ENCODE measurements at regions not wholly inside any gene's neighbourhood (a gene's known extent, or its start where the extent isn't known, plus 50 kb on each side); places are given as distances from the start of the nearest gene placed in this dataset.
"Not testable (repeated sequence)": the region's sequence is repeated elsewhere in the genome, so short reads cannot be mapped to it uniquely, and the experiment has no call there.

DNA sequence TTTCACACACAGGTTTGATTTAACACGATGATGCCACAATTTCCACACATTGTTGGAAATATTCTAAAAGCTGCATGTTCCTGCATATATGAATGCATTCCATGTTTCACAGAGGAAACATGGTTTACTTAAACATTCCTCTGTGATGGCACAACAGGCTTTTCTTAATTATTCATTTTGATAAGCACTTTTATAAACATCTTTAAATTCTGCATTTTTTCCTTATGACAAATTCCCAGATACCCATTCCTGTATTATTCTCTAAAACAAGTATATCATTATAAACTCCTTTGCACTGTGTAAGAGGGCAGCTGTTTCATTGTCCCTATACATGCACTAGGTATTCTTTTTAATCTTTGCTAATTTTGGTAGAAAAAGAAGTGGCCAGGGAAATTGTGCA is 532.3 kb downstream of the SOX6 start:
- no peak for DNase-seq

DNA sequence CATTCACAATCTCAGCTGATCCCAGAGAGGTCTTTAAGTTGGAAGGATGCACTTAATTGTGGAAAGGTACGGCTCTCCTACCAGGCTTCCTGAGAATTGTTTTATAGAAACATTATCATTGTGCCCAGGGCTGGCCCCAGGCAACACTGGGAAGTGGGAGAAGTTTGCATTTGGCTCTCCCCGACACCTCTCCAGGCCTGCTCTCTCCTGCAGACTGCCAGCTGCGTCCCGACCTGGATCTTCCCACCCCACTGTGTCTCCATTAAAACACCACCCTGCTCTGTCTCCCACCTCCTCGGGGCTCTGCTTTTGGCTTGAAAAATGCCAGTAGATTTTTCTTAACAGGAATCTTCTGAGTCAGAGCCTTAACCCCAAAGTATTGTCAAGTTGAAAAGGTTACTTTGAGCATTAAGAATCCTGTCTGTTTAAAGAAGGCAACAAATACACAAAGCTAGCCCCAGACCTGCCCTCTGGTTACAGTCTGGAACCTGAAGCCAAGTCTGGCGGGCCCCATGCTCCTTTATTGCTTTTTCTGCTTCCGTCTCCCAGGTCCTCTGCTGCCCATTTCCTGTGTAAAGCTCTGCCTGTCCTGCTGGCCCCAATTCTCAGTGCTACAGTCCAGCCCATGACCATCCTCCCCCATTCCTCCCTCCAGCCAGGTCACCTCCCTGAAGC is 530.2 kb downstream of the SOX6 start:
- DNase-seq: no peak

DNA sequence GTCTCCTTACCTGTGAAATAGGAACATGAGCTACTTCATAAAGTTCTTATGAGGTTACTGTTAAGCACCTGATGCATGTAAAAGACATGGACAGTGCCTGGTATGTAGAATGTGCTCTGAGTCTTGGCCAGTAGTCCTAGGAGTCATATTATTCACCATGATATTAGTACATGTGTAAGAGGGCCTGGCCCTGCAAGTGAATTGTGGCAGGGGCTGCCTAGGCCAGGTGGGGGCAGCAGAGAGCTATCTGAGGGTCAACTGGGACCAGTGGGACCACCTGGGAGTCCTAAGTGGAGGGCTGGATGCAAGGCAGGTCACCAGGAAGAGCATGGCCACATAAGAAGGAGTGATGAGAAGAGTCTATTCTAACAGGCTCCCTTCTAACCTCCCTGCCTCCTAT is 529.5 kb downstream of the SOX6 start:
- no peak for DNase-seq

DNA sequence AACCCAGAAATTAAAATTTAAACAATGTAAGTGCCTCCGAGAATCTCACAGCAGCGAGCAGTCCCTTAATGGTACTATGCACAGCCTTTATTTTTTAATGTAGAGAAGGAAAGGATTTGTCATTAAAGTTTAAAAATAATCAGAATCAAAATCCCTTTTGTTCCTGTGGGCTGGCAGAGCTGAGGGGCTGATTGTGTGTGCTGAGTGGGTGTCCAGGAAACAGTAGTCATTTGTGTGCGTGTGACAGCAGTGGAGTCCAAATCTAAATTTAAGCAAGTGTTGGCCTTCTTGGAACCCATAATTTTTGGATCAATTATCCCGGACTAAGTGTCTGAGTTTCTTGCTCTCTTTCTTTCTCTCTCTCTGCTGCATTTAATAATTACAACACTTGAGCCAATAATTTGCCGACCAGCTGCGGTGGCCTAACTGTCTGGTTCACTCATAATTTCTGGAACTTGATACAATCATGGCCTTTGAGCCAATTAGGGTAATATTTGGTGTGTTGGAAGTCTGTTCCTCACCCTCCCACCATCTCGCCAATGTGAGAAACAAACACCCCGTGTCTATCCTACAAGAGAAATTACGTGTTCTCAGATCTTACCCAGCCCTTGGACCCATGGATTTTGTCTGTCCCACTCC is 528.0 kb downstream of the SOX6 start:
- no peak for DNase-seq

DNA sequence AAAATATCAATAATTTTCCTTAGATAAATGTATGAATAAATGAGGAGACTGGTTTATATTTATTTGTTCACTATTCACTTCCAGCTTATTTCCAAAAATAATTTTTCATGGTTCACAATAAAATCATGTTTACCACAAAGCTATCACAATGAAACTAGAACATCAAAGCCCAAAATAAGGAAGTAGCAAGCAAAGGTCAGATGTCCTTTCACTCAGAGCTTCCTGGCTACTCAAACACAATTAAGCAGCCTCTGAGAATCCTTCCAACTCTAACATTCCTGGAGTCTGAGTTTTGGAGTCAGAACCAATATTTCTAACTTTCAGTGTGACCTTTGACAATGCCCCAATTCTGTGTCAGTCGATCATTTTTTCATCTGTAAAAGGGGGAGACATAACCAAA is 527.0 kb downstream of the SOX6 start:
- DNase-seq: no peak

DNA sequence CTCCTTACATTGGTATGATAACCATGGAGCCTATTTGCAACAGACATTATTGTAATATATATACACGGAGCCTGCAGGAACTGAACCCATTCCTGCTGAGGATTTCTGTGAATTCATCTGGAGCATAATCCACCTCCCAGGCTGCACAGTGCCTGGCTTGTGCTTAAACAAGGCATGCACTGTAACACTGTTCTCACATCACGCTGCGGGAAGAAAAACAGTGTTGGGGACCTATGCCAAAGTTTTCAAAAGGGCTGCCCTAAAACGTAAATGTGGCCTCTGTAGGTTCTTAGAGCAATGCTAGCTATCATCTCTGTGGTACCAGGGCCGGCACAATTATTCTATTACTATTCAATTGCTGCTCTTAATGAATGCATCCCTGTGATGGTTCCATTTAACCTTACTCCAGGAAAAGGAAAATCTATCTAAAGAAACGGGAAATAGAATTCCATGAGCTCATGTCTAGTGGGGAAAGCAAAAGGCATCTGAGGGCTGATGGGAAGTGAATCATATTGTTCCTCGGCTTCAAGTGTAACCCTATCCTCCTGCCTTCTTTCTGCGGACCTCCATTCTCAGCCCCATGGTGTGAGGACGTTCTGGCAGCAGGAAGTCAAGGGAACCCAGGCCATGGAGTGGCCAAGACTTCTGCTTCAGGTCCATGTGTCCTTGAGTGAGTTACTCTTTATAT is 525.5 kb downstream of the SOX6 start:
- no peak for DNase-seq

DNA sequence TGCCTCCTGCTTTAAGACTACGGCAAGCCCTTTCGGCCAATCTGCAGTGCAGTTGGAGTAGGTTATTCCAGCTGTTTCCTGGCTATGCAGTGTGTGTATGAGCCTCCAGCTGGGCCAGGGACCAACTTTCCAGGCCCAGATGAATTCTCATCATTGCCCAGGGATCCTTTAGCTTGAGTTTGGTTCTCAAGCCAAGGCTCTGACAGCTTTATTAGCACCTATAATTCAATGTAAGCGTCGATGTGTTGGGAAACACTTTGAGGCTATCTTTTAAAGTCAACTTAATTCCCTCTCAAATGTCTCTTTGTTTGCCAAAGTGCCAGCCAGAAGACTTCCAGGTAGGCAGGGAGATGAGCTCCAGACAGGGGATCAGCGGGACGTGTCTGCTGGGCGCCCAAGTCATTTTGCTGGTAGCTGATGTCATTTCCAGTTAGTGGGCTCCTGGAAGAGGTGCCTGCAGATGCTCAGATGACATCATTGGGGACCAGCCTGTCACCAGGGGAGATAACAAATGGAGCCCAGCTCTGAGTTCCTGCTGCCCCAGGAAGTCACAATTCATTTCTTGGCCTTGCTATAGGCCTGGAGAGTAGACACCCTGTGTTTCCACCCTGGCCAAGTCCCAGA is 520.4 kb downstream of the SOX6 start:
- DNase-seq: no peak

DNA sequence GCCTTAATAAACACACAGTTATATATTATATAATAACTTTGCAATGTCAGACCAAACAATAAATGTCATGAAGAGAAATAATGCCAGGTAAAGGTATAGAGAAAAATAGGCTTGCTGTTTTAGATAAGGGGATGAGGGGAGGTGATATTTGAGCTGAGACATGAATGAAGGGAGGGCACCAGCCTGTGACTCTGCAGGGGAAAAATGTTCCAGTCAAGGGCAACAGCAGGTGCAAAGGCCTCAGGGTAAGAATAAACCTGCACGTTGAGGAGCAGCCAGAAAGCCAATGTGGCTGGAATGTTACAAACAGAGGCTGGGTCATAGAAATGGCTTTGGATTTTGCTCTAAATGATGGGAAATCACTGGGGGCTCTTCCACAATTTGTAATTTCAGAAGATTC is 519.6 kb downstream of the SOX6 start:
- no peak for DNase-seq

DNA sequence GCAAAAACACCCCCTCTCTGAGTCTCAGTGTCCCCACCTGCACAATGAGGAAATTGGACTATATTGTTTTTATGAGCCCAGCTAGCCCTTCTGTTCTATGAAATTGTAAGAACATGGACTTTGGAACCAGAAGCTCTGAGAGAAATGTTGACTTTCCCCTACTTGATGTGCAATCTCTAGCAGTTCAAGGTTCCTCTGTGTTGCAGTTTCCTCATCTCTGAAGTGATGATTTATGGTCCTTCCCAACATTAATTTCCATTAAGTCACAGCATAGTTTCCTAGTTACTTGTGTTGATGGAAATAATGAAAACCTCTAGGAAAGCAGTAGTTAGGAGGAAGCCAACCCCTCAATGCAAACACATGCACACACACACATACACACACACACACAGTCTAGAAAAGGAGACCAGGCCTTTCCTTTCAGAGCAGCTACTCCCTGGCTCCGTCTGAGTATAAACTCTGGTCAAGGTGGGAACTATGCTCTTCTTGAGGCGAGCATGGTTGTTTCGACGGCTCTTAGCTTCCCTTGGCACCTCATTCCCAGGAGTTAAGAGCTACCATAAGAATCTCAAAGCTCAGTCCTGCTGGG is 518.4 kb downstream of the SOX6 start:
- DNase-seq: no peak

DNA sequence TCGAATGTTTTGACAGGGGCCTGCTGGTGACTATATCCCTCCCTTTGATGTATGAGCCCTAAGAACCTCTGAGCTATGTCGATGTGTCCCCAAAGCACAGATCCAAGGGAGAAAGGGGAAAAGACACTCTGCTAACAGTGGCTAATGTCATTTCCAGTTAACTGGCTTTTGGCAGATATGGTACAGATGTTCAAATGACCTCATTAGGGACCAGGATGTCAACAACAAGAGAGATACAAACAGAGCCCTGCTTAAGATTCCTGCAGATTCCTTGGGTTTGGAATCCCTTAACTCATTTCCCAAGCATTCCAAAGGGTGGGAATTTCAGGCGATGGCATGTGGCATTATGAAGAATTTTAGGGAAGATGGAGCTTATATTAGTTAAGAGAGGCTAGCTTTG is 517.3 kb downstream of the SOX6 start:
- DNase-seq: no peak

DNA sequence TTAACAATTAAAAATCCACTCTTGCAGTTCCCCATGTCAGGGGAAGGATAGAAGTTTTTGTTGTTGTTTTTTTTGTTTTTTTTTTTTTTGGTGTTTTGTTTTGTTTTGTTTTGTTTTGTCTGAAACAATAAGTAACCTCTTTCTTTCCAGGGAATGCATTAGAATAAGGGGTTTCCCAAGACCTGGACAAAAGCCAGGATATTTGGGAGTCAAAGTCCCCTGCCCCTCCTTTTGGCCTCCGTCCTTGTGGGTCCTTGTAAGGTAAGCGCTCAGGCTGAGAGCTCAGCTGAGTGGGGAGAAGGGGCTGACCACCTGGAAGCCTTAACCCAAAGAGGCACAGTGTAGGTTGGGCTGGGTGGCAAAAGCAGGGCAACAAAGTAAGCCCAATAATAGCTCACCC is 515.4 kb downstream of the SOX6 start:
- DNase-seq: no peak

DNA sequence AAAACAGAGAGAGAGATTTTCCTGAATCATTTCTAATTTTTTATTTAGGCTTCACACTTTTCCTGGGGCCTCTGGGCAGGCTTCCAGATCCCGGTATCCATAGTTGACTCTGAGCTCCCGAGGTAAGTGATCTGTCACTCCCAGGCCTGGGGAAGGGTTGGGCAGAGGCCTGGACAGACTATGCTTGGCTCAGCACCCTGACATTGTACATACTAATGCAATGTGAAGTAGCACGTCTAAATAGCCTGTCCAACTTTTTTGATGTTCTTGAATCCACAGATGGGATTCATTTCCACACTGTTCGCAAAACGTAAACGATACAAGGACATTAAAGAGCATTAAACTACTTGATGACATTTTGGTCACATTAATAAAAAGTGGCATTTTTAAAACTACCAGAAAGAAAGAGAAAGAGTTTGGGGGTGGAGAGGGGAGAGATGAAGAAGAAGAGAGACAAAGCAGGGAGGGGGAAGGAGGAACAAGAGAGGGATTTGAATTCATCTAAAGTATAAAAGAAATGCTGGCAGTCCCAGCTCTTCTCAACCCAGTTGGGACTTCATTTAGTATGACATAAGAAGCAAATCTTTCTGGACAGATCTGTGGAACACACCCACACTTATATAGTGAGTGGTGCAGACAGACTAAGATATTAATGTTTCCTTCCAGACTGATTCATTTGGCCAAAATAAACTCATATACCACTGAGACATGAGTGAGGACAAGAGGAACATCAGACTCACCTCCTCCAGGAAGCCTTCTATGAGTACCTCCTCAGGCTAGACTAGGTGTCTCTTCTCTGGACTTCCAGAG is 514.2 kb downstream of the SOX6 start:
- no peak for DNase-seq

DNA sequence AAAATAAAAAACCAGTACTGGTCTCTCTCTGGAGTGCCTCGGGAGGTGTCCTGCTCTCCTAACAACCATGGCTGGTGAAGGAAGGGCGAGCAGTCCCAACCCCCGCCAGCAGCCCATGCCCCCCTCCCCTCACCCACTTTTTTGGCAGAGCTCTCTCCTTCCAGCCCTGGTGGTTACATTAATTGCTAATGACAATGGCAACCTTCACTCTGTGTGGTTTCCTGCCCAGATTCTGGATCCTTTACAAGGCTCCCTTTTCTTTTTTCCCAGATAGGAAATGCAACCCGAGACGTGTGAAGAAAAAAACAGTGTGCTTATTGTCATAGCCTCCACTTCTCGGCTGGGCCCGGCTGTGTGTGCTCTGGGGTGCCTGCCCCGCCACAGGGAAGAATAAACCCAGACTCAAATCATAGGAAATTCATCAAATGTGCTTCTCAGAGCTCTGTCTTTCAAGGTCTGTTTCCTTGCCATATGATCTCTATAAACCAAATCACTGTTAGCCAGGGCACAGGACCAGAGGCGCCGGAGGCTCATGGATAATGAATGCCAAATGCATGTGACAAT is 513.0 kb downstream of the SOX6 start:
- DNase-seq: no peak

DNA sequence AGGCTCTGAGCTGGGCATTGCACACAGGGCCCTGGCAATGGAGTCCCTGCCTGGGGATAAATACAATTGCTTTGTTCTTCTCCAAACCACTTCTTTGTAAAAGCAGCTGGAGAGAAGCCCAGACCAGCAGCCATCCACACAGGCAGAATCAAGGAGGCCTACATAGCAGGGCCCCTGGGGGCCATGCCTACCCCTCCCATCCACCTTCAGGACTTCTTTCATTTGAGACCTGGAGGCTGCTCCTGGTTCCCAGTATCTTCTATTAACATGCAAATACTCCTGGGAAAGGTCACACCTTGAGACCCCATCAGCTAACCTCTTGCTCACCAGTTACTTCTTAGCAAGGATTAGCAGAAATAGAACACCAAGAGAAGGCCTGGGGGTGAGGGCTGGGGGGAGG is 511.1 kb downstream of the SOX6 start:
- no peak for DNase-seq

DNA sequence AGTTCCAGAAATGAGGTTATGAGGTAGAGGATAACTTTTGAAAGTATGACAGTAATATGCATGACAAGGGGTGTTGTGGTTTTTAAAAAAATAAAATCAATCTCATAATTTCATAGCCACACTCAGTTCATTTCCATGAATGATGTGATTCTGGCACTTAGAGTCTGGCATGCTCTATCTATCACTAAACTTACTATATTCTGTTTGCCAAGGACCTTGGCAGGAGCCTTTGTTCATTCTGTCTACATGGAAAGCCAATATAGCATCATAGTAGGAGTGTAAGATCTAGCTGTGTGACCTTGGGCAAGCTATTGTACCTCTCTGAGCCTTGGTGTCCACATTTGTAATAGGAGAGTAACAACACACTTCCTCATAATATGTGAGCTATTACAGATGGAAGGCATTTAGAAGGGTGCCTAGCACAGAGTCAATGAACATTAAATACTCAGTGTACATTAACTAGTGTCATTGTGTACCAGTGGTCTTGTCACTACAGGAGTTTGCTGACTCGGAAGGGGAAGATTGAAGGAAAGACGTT is 507.6 kb downstream of the SOX6 start:
- DNase-seq: no peak

DNA sequence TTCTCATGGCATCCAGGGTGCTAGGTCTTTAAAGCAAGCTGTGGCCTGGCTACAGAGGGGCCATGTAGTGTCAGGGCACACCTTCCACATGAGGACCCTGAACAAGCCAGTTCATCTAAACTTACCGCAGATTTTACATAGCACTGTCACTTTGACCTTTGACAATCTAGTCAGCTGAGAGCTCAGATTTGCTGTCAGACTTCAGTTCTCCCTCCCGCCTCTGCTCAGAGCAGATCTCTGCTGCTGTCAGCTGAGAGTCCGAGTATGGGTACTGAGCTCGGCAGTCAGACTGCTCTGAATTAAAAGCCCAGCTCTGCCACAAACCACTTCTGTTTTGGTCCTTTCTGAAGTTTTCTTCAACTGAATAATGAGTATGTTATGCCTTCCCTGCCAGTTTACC is 507.1 kb downstream of the SOX6 start:
- DNase-seq: no peak

DNA sequence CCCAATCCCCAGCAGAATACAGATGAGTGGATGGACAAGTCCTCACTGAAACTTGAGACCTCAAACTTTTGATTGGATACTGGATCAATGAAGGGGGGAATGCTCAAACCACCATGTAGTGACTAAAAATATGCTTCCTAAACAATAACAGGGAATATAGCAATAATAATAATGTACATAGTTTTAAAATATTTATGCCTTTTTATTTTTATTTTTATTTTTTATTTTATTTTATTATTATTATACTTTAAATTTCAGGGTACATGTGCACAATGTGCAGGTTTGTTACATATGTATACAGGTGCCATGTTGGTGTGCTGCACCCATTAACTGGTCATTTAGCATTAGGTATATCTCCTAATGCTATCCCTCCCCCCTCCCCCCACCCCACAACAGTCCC is 506.0 kb downstream of the SOX6 start:
- not testable (repeated sequence) for DNase-seq

DNA sequence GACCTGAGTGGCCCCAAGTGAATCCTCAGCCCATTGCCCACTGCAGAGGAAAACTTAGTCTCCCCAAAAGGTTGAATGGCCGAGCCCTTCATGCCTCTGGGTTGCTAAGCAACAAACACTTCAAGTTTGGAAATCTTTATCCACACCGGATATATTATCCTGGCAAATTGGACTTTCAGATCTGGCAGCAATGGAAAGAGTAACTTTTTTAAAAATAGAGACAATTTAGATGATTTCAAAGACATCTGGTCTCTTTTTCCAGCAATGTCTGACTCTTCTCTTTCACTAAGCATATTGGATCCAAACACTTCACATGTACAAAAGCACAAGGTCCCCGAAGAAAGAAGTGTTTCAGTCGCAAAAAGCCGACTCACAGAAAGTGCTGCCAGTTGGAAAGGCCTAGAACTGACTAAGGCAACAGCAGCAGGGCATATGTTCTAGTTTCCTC is 505.3 kb downstream of the SOX6 start:
- no peak for DNase-seq

DNA sequence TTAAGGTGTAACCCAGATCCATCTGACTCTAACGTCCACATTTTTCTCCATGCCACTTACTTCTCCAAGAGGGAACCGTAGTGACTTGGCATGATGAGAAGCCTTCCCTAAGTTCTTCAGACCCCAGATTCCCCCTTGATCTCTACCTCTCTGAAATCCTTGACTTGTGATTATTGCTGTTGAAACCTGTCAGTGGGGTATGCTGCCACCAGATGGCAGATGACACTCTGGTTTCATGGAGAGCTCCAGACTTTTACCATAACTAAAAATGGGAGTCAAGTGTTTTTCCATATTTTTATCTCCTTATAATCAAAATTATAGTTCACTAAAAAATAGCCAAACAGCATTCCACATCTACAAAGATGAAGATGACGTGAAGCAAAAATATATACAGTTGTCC is 504.2 kb downstream of the SOX6 start:
- no peak for DNase-seq

DNA sequence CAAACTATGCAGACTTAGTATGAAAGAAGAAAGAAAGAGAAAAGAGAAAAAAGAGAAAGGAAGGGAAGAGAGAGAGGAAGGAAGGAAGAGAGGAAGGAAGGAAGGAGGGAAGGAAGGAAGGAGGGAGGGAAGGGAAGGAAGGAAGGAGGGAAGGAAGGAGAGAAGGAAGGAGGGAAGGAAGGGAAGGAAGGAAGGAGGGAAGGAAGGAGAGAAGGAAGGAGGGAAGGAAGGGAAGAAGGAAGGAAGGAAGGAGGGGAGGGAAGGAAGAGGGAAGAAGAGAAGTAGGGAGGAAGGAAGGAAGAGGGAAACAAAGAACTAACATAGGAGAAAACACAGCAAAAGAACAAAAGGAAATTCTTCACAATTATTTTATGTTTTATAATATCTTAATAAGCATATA is 502.1 kb downstream of the SOX6 start:
- DNase-seq: no peak

DNA sequence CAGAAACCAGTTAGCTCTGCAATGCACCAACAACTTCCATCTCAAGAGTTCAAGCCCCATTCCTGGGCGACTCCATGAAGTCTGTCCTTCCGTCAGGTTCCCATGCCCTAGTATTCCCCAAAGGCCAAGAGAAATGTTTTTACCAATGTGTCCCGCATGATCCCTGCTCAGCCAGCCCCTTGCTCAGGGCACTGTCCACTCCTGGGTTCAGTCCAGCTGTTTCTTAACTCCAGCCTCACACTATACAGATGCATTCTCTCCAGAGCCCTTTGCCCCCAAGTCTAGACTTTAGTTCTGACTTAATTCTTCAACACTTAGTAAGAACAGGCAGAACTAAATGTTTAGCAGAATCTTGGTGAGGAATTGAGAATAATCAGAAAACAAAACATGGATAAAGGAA is 497.5 kb downstream of the SOX6 start:
- no peak for DNase-seq

DNA sequence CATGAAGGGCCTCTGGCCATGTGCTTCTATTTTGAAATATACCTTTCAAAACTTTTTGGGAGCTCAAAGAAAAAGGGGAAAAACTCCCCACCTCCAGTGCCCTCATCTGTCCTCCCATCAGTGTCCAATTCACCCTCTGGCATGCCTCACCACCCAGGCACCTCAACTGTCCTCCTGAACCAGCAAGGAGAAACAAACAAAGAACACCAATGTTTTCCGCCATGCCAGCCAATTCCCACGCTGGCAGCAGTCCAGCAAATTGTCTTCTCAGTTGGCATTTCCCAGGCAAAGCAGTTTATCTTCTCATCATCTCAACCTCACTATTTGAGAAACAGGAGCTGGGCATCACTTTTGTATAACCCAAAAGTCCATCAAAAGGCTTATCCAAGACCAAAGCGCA is 496.9 kb downstream of the SOX6 start:
- DNase-seq: no peak

Measured in effector CD4-positive, alpha-beta T cell (primary cell).